ENCODE measurements at regions not wholly inside any gene's neighbourhood (a gene's known extent, or its start where the extent isn't known, plus 50 kb on each side); places are given as distances from the start of the nearest gene placed in this dataset.
"Not testable (repeated sequence)": the region's sequence is repeated elsewhere in the genome, so short reads cannot be mapped to it uniquely, and the experiment has no call there.

- DNase-seq = no peak
These were observed 210.3 kb upstream of the ETAA1 start for GRCh38 chr2:67186871-67187270.

DNA sequence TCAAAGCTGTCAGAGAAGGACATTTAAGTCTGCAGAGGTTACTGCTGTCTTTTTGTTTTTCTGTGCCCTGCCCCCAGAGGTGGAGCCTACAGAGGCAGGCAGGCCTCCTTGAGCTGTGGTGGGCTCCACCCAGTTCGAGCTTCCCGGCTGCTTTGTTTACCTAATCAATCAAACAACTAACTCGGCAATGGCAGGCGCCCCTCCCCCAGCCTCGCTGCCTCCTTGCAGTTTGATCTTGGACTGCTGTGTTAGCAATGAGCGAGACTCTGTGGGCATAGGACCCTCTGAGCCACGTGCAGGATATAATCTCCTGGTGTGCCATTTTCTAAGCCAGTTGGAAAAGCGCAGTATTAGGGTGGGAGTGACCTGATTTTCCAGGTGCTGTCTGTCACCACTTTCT, 201.8 kb upstream of the ETAA1 start:
- DNase-seq = not testable (repeated sequence)

DNA sequence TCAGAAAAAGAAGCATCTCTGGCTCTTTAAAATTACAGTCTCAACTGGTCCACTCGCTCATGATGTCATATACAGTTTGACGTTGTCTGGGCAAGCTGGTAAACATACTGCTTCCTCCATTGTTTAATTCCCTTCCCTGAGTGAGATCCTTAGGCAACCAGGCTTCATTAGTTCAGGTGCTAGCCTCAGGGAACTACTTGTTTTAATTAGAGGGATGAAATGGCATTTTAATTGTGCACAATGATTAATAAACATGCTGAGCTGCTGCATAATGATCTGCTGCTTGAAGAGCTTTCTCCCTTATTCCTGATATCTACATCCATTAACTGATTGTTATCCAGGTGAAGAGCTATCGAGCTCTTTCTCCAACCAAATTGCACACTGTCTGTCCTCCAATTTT, 195.6 kb upstream of the ETAA1 start:
- DNase-seq = no peak

- DNase-seq = no peak
These were observed 192.8 kb upstream of the ETAA1 start for GRCh38 chr2:67204349-67204748.

- no peak for DNase-seq
These were observed 188.1 kb upstream of the ETAA1 start for GRCh38 chr2:67208887-67209500.

DNA sequence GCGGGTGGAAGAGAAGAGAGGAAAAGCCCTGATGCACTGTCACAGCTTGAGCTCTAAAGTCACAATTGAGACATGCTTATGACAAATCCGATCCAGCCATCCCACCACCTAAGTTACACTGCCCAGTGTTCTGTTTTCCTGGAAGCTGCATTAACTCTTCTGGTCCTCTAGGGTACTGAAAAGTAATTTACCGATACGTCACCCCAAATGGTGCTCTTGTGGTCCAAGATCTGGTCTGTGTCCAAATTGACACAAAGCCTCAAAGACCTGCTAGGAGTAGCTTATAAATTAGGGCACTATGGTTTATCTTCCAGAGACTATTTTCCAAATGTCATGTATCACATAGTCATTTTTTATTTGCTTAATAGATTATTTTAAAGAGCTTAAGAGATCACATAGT, 186.7 kb upstream of the ETAA1 start:
- no peak for DNase-seq

- DNase-seq = no peak
These were observed 184.9 kb upstream of the ETAA1 start for GRCh38 chr2:67212203-67212602.

DNA sequence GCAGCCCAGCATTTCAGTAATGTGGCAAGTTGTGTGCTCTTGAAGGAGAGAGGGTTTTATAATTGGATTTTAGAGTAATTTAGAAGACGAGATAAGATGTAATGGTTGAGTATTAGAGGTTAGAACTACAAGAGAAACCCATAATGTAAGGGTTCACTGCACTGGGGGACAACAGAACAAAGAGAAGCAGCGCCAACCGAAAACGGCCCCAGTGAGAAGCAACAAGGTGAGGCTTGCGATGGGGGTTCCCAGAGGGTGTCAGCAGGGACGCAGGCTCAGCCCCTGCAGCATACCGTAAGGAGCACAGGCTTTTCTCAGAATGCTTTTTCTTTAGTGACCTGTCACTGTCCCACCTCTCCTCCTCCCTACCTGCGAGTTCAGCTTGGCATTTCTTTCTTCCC, 183.9 kb upstream of the ETAA1 start:
- DNase-seq = no peak

GRCh38 chr2:67213677-67214402, 183.3 kb upstream of the ETAA1 start:
- no peak for DNase-seq

DNA sequence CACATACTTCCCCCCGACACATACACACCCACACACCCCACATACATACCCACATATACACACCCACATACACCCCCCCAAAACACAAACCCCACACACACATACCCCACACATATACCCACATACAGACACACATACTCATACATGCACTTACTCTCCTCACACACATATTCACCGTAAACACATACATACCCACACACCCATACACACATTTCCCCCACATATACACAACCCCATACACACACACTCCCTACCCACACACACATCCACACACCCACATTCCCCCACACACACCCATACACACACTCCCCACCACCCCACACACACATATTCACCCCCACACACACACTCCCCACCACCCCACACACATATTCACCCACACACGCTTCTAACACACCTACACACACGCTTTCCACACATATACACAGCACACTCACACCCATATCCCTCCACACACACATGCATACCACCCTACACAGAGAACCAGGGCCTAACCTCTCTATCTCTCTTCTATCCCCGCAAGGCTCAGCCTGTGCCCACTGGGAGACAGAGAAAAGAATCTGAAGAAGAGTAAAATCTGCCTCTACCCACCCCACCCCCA, 182.4 kb upstream of the ETAA1 start:
- no peak for DNase-seq

DNA sequence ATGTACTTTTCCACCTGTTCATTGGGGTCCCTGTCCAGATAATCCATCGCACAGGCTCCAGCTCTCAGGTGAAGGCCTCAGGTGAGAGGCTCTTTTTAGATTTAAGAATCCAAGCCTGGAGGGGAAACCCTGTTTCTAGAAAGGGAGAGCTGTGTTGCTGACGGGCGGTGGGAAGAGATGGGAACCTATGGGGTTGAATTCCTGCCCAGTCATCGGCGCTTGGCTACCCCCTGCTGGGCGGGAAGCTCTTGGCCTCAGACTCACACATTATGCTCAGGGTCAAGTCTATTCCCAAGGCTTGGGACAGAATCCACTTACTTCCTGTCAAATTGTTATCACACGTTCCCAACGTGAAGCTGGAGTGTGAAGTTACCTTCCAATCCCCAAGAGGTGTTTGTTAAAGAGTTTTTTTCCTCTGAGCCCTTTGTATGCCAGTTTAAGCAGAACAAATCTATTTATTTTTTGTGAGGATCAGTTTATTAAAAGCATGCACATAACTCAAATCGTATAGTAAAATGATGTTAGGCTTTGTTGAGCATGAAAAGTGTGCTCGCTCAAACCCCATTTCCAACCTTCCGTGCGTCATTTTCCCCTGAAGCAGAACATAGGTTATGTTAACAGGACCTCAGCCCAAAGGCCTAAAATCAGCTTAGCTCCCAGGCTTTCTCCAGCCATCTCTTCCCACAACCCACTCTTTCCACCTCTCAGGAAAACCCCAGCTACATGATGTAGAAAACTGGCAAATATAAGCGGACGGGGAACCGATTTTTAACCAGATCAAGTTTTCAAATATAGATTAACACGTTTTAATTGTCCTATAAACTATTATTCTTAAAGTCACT, 181.7 kb upstream of the ETAA1 start:
- peak; percentile 82 for DNase-seq

DNA sequence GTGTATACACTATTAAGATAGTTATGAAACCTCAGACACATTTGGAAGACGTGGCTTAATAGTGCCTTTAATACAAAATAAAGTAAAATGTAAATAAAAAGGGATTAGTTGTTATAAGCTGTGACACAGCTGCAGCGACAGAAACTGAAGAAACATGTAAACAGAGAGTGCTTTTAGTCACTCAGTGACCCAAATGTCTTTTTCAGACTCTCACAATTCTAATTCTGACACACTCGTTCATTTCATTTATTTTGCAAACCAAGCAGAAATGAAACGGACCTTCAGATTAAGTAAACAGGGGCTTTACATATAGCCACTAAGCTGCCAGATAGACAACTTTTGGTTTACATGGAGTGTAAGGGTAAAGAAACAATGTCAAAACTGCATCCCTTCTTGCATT, 181.0 kb upstream of the ETAA1 start:
- no peak for DNase-seq

DNA sequence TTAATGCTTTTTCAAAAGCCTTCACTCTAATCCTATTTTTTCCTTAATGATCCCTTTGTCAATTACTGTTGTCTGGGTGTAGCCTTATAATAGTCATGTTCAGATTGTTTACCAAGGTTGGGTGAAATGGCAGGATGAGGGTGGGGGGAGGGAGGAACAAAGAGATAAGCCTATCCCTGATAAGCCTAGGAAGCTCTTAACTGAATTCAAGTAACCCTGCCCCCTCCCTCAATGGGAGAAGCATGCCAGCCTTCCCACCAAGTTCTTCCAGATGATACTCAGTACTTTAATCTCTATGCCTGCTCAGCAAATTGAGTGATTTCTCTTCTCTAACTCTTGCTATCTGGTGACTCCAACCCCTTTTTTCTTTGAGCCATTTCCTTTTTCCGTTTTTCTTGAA, 180.3 kb upstream of the ETAA1 start:
- DNase-seq = no peak

DNA sequence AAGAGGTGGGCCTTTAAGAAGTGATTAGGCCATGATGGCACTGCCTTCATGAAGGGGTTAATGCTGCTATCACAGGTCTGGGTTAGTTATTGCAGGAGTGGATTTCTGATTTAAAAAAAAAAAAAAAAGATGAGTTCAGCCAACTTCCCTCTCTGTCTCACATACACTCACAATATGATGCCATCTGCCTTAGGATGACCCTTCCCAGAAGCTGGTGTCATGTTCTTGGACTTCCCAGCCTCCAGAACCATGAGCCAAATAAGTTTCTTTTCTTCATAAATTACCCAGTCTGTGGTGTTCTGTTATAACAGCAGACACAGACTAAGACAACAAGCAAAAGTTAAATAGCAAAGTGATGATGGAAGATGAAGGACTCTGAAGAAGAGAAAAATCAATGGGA, 179.7 kb upstream of the ETAA1 start:
- no peak for DNase-seq

GRCh38 chr2:67218056-67218455, 179.1 kb upstream of the ETAA1 start:
- DNase-seq = no peak

GRCh38 chr2:67219651-67220050, 177.5 kb upstream of the ETAA1 start:
- no peak for DNase-seq

- no peak for DNase-seq
These were observed 175.9 kb upstream of the ETAA1 start for GRCh38 chr2:67221266-67221665.

GRCh38 chr2:67225287-67225973, 171.7 kb upstream of the ETAA1 start:
- DNase-seq = no peak

DNA sequence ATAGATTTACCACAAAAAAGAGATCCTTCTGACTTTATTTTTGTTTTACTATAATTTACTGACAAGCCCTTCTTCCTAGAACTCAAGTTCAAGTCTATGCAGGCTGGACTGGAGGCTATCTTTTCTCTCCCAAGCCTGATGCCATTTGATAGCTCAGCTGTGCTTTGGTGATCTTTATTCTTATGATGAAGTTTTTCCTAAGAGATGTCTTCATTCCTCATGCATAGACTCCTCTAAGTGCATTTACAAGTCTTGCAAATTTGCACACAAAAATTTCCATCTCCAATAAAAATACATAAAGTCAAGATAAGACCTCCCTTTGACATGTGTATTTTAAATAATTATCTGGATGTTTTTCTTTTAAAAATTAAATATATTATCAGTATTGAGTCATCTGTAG, 167.4 kb upstream of the ETAA1 start:
- DNase-seq = no peak

GRCh38 chr2:67232936-67233335, 164.2 kb upstream of the ETAA1 start:
- DNase-seq = no peak

GRCh38 chr2:67234440-67234839, 162.7 kb upstream of the ETAA1 start:
- no peak for DNase-seq

DNA sequence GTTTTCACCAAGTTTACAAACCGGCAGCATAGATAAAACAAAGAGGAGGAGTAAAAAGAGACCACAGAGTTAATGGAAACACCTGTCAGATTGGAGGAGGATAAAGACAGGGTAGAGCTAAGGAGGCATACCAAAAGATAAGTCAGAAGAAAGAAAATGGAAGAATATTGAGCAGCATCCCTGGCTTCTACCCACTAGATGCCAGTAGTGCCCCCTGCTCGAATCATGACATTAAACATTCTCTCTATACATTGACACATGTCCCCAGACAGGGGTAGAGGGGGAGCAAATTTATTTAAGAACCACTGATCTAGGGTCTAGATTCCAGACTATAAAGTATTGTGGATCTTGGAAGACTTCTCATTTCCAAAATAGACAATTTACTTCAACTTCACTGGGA, 159.8 kb upstream of the ETAA1 start:
- no peak for DNase-seq
